IPS-NIHi11 (cell line): ENCODE measurements at regions not wholly inside any gene's neighbourhood (a gene's known extent, or its start where the extent isn't known, plus 50 kb on each side); places are given as distances from the start of the nearest gene placed in this dataset.
A peak's percentile ranks its signal among the peaks of the same experiment; 100 is the strongest.
"Not testable (repeated sequence)": the region's sequence is repeated elsewhere in the genome, so short reads cannot be mapped to it uniquely, and the experiment has no call there.

ENCODE experiments used
- DNase-seq: peaks from one replicate; pipeline ENCODE4 v3.0.0; 2012; ENCODE audit warnings: mixed read lengths, low spot score

- no peak for DNase-seq
Measured at GRCh38 chr4:16450724-16451123, 224.5 kb upstream of the TAPT1 start.

GRCh38 chr4:16450031-16450430 lies 223.8 kb upstream of the TAPT1 start:
- DNase-seq, result peak; percentile 52

- no peak for DNase-seq
Measured at GRCh38 chr4:16449406-16449805, 223.1 kb upstream of the TAPT1 start.

- DNase-seq, result no peak
Measured at GRCh38 chr4:16448241-16448840, 222.1 kb upstream of the TAPT1 start.

- peak; percentile 62 for DNase-seq
Measured at GRCh38 chr4:16443504-16444088, 217.3 kb upstream of the TAPT1 start.

GRCh38 chr4:16442296-16442695 lies 216.0 kb upstream of the TAPT1 start:
- no peak for DNase-seq

GRCh38 chr4:16439768-16440167 lies 213.5 kb upstream of the TAPT1 start:
- DNase-seq, result no peak

GRCh38 chr4:16438986-16439385 lies 212.7 kb upstream of the TAPT1 start:
- no peak for DNase-seq

- no peak for DNase-seq
Measured at GRCh38 chr4:16437836-16438235, 211.6 kb upstream of the TAPT1 start.

- no peak for DNase-seq
Measured at GRCh38 chr4:16431866-16432265, 205.6 kb upstream of the TAPT1 start.

- DNase-seq, result peak; percentile 15
Measured at GRCh38 chr4:16418814-16419213, 192.5 kb upstream of the TAPT1 start.

GRCh38 chr4:16417198-16417597 lies 190.9 kb upstream of the TAPT1 start:
- no peak for DNase-seq

GRCh38 chr4:16416601-16417000 lies 190.3 kb upstream of the TAPT1 start:
- DNase-seq, result no peak

- no peak for DNase-seq
Measured at GRCh38 chr4:16415751-16416150, 189.5 kb upstream of the TAPT1 start.

GRCh38 chr4:16413814-16414555 lies 187.7 kb upstream of the TAPT1 start:
- no peak for DNase-seq

- no peak for DNase-seq
Measured at GRCh38 chr4:16411501-16412085, 185.3 kb upstream of the TAPT1 start.

- DNase-seq, result not testable (repeated sequence)
Measured at GRCh38 chr4:16393216-16393615, 166.9 kb upstream of the TAPT1 start.

- DNase-seq, result no peak
Measured at GRCh38 chr4:16391196-16391595, 164.9 kb upstream of the TAPT1 start.

GRCh38 chr4:16387448-16387847 lies 161.2 kb upstream of the TAPT1 start:
- DNase-seq, result no peak

- no peak for DNase-seq
Measured at GRCh38 chr4:16386711-16387320, 160.5 kb upstream of the TAPT1 start.

- no peak for DNase-seq
Measured at GRCh38 chr4:16384576-16384975, 158.3 kb upstream of the TAPT1 start.

GRCh38 chr4:16382571-16382970 lies 156.3 kb upstream of the TAPT1 start:
- DNase-seq, result no peak

- DNase-seq, result peak; percentile 7
Measured at GRCh38 chr4:16377887-16378286, 151.6 kb upstream of the TAPT1 start.
